Dedifferentiated amniotic fluid mesenchymal stem cell (primary cell): ENCODE measurements at regions not wholly inside any gene's neighbourhood (a gene's known extent, or its start where the extent isn't known, plus 50 kb on each side); places are given as distances from the start of the nearest gene placed in this dataset.

ENCODE experiments used
- DNase-seq: peaks from one replicate; pipeline ENCODE4 v3.0.0-alpha.2; 2016; ENCODE audit errors: extremely low spot score

DNA sequence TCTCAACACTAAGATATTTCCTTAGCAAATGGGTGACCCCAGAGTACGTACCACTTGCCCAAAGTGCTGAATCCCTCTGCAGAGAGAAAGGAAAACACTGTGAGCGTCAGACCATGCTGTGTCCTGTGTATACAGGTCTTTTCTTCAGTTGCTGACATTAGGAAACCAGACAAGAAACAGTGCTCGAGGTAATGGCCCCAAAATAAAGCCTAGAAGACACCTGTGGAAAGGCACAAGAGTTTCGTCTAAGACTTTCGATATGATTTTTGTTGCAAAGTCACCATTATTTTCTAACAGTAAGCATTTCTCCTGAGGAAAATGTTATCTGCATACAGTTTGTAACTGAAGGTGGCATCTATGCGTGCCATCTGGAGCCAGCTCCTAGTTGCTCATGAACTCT, 62.0 kb upstream of the SIMC1 start:
- DNase-seq = no peak

DNA sequence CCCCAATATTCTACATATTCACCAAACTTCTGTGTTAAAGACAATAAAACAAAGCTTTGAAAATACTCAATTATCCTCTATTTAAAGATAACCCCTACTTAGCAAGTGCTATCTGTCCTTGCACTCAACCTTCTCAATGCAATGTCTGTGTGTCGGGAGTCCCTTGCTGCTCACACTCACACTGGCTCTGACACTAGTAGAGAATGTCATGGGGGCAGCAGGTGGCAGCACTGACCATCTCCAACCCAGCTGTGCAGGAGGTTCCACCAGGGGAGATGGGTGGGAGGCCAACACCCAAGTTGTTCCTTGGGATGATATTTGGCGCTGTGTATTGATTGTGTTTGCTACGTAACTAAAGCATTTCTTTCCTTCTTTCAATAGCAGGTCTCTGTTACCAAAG, 59.4 kb upstream of the SIMC1 start:
- no peak for DNase-seq

DNA sequence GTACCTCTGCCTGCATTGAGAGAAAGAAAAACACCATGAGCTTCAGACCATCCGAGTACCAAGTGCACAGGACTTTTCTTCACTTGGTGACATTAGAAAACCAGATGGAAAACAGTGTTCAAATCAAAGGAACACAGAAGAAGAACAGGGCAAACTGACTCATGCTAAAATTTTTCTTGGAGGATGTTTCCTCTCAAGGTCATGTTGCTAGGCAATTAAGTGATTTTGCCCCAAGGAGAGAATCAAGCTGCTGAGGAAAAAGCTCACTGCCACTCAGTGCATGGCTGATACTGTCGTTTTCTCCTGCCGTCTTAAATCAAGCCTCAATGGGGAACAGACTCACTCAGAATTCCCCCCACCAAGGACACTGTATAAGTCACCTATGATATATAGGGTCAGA, 57.9 kb upstream of the SIMC1 start:
- no peak for DNase-seq

DNA sequence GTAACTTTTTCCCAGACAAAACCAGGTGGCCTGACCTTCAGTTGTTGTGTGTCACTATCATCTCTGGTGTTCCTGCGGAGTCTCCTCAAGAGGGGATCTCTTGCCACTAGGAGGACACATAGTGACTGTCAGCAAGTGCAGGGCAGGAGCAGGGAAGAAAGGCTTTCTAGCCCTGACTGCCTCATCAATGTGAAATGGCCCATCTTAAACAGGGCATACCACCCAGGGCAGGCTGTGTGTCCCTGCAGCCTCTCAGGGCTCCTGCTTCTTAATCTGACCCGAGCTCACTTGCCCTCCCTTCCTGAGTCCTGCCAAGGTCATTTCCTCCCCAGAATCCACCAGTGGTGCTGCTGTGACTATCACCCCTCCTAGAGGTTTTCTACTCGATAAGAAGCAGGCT, 57.4 kb upstream of the SIMC1 start:
- no peak for DNase-seq

DNA sequence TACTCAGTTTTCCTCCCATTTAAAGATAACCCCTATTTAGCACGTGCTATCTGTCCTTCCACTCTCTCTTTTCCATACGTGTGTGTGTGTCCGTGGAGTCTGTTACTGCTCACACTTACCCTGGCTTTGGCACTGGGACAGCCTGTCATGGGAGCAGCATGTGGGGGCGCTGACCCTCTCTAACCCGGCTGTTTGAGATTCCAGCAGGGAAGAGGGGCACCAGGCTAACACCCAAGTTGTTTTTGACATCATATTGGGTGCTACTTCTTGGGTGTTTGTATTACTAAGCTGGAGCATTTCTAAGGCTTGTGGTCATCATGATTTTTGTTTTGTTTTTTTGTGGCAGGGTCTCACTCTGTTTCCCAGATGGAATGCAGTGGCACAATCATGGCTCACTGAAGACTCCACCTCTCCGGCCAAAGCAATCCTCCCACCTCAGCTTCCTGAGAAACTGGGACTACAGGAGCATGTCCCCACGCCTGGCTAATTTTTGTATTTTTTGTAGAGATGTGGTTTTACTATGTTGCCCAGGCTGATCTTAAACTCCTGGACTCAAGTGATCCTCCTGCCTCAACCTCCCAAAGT, 56.9 kb upstream of the SIMC1 start:
- no peak for DNase-seq

DNA sequence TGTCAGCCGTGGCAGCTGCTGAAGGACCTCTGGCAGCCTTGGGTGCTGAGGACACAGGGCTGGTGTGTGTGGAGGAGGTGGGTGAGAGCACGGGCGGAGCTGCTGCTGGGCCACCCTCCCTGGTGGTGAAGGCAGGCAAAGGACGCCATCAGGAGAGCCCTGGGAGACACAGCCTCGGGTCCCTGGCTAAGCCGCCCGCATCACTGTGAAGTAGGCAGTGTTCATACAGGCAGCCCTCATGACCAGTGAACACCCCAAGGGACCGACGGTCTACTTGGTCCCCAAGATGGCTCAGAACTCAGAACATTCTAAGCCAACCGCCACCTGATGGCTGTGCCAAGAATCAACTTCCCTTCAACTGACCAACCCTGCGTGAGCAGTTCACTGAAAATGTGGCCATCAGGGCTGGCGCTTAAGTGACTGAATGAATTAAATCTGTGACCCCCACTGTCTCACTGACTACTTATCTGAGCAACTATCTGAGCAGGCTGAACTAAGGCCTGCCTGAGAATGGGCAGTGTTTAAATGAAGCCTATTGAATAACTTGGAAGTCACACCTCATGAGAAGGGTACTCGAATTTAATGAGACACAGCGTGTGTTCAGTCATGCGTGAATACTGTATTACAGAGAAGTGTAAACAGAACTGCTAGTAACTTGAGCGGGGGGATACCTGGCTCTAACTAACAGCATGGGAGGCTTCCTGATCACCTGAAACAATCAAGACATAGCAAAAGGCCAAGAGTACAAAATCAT, 54.7 kb upstream of the SIMC1 start:
- no peak for DNase-seq

DNA sequence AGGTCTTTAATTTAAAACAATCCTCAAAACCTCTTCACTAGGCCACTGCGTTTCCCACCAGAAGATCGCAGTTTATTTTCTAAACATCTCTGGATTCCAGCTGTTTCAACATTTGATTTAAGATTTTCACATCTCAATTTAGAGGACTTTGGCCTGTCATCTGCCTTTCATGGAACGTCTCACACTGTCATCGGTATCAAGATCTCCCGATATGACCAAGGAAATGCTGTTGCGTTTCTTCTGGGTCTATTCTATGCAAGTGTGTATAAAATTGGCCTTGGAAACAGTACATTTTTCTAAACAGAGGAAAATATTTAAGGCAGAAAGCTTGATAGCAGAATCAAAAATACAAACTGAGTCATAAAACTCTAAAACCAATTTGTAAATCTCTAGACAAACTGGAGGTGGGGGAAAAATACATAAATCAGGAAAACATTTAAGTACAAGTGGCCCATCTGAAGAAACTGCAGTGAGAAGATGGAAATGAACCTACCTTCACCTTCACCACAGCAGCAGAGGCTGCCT, 53.6 kb upstream of the SIMC1 start:
- DNase-seq = no peak

DNA sequence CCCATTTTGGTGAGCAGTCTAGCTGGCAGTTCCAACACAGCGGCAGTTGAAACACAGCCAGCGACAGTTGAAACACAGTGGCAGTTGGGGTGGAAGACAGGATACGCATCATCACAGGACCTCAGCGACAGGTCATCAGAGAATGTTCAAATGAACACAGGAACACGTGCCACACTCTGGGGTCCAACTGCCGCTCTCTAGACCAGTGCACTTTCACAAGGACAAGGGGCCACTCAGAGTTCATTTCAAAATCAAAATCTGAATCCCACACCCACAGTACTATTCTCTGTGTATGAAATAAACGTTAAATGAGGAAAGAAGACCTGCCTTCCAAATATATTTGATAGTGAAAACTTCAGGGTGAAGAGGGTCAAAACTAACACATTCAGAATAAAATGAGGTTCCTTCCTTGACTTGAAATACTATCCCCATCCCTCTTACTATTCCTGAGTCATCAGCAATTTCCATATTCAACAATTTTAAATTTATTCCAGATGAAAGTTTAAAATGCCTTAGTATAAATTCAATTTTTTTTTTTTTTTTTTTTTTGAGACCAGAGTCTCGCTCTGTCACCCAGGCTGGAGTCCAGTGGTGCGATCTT, 53.0 kb upstream of the SIMC1 start:
- DNase-seq = no peak

DNA sequence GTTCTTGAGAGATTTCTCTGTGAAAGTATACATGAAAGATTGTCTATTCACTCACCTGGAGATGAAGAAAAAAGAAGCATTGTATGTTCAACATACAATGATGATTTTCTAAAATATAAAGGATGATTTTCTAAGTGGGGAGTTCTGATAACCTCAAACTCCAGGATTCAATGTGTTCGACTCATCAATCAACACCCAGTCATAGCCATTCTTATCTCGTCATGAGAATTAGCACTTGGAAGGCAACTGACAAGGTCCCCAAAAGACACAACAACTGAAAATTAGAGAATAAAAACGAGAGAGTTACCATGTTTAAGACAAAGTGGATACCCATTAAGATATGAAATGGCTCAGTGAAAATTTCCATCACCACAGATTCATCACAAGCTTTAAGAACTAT, 52.1 kb upstream of the SIMC1 start:
- DNase-seq = no peak

DNA sequence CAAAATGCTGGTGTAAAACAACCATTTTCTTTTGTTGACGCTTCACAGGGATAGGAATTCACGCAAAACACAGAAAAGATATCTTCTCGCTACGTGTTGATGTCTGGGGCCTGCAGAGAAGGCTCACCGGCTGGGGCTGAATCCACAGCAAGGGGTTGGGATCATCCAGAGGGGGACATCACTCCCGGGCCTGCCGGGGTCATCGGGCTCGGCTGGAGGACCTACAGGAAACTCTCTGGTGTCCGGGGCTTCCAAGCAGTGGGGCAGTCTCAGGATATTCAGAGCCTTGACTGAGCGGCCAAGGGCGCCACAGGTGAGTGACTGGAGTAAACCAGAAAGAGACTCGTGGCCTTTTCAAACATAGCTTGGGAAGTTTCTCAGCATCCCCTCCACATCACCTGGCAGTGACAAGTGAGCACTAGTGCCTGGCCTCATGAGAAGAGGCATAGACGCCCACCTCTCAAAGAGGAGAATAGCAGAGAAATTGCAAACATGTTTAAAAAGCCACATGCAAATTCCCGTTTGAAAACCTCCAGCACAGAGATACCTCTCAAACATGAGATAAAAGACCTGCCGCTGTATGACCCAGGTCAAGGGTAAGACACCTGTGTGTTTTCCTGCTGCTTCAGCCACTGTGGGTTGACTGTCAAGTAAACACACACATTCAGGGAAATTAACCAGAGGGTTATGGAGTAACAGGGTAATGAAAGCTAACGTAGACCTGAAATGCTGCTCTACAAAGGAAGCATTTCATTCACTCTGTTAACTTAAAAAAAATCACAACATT, 50.8 kb upstream of the SIMC1 start:
- DNase-seq = no peak

DNA sequence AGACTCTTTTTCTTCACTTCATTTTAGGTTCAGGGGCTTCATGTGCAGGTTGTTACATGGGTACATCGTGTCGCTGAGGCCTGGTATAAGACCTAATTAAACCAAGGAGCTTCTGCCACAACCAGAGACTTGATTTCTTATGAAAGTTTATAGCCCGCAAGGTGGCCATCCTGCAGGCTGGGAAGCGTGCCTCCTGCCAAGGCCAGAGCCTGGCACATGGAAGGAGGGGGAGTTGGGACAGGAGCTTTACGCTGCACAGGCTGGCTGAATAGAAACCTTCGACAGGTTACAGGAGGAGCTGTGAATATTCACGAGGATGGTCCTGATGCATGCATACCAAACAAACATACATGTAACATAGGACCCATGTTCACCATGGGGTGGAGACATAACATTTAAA, 50.1 kb upstream of the SIMC1 start:
- no peak for DNase-seq
